GM12874 (cell line): ENCODE measurements at regions not wholly inside any gene's neighbourhood (a gene's known extent, or its start where the extent isn't known, plus 50 kb on each side); places are given as distances from the start of the nearest gene placed in this dataset.

Source experiments
- CTCF ChIP-seq: IDR thresholded peaks from 2 replicates; pipeline ENCODE4 v1.5.1; 2011; ENCODE audit warnings: low read depth, mild to moderate bottlenecking, control low read depth, low read length, moderate library complexity; ENCODE audit not compliant: insufficient read depth

- no peak for TF ChIP-seq CTCF
Measured at GRCh38 chr16:66042341-66042740, 324.1 kb upstream of the CDH5 start.

GRCh38 chr16:66041907-66042306 lies 324.6 kb upstream of the CDH5 start:
- TF ChIP-seq CTCF: no peak

- no peak for TF ChIP-seq CTCF
Measured at GRCh38 chr16:66039793-66040192, 326.7 kb upstream of the CDH5 start.

GRCh38 chr16:66036793-66037715 lies 329.4 kb upstream of the CDH5 start:
- TF ChIP-seq CTCF: no peak

GRCh38 chr16:66036184-66036583 lies 330.3 kb upstream of the CDH5 start:
- TF ChIP-seq CTCF: no peak

GRCh38 chr16:66035096-66035495 lies 331.4 kb upstream of the CDH5 start:
- TF ChIP-seq CTCF: no peak

- no peak for TF ChIP-seq CTCF
Measured at GRCh38 chr16:66032841-66033240, 333.6 kb upstream of the CDH5 start.
